GM06990 (cell line): ENCODE measurements at regions not wholly inside any gene's neighbourhood (a gene's known extent, or its start where the extent isn't known, plus 50 kb on each side); places are given as distances from the start of the nearest gene placed in this dataset.

Experiments
- DNase-seq: peaks from one replicate; pipeline ENCODE4 v3.0.0-alpha.2; 2011; ENCODE audit not compliant: insufficient read length; ENCODE audit errors: extremely low read depth
- H3K27me3 ChIP-seq: replicated peaks from 2 replicates; pipeline ENCODE4 v1.6.0; 2011; ENCODE audit warnings: low read length; ENCODE audit not compliant: control insufficient read depth, insufficient read depth
- H3K36me3 ChIP-seq: 2 replicates; pipeline ENCODE4 v1.5.1; 2011; ENCODE audit warnings: low read length; ENCODE audit not compliant: control insufficient read depth, insufficient read depth
- H3K4me3 ChIP-seq: replicated peaks from 2 replicates; pipeline ENCODE4 v1.5.1; 2011; ENCODE audit warnings: low read depth, mild to moderate bottlenecking, control low read depth, low read length
- CTCF ChIP-seq: IDR thresholded peaks from 2 replicates; pipeline ENCODE4 v1.5.1; 2011; ENCODE audit warnings: low read length, control low read depth, mild to moderate bottlenecking, inconsistent platforms; ENCODE audit not compliant: insufficient read depth, poor library complexity, severe bottlenecking

- H3K4me3 ChIP-seq = no peak overlapping the region
- no peak for TF ChIP-seq CTCF
- no peaks in the 10 kb centered on the region for H3K27me3 ChIP-seq
- DNase-seq = no peak
- H3K36me3 ChIP-seq = no peaks in the 10 kb centered on the region
Observed at GRCh38 chr9:129322641-129323375, 144.7 kb upstream of the IER5L start.

GRCh38 chr9:129322022-129322621 lies 144.1 kb upstream of the IER5L start:
- TF ChIP-seq CTCF = no peak
- H3K4me3 ChIP-seq = no peak overlapping the region

DNA sequence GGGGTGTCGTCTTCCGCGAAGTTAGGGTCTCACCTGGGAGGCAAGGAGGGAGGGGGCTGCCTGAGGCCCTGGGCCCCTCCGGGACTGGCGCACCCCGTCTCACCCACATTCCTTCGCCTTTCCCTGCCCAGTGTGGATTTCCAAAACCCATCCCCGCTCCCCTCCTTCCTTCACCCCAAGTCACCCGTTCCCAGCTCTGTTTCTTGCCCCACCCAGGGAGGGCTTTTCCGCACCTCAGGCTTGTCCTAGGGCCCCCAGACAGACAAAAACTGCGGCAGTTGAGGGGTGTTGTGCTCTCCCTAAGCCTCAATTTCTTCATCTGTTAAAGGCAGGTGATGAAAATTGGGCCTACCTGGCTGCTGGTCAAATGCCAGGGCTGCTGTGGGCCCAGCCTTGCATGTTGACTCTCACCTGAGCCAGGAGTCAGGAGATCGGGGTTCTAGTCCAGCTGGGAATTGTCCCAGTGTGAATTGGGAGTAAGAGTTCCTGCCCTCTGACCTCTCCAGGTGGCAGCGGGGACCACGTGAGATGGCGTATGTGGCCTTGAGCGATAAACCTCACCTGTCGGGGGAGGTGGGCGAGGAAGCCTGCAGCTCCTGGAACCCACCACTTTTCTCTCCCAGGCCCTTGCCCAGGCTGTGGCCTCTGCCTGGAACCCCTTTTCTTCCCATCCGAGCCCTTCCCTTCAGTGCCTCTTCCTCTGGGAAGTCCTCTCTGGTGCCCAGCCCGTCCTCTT lies 143.4 kb upstream of the IER5L start:
- Histone ChIP-seq H3K27me3 (no peaks in the 10 kb centered on the region), H3K36me3 (no peaks in the 10 kb centered on the region), H3K4me3 (no peak overlapping the region; the same call in 1 of the 2 replicates)
- DNase-seq = no peak
- TF ChIP-seq CTCF = no peak

More at GRCh38 chr9:129322022-129322621, 144.1 kb upstream of the IER5L start:
- Histone ChIP-seq H3K36me3 (no peaks in the 10 kb centered on the region), H3K27me3 (no peaks in the 10 kb centered on the region)
- DNase-seq = no peak

DNA sequence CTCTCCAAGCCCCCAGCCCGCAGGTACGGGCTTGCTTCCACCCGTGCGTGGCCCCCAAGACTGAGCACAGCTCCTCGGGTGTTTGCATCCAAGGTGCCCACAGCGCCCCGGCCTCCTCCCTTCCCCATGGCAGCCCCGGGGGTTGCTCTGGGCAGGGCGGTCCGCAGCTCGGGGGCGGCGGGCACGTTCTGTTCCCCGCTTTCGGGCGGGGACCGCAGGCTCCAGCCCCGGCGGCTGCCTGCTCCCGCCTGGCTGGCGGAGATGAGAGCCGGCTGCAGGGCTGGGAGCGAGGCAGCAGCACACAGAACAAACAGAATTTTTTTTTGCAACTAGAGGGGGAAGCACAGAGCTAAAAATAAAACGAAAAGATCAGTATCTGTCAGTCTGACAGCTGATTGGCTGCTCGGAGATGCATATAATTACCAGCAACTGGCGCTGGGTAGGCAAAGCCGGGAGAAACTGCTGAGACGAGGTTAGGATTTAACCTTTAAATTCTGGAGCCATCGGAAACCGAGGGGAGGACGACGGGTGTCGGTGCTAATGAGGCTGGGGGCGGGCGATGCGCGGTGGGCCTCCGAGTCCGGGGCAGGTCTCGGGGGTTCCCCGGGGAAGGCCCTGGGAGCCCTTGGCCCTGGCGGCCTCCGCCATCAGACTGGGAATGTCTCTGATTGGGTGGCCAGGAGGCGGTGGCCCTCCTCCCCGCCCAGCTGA lies 142.7 kb upstream of the IER5L start:
- DNase-seq = peak; percentile 65
- TF ChIP-seq CTCF = no peak
- Histone ChIP-seq H3K36me3 (no peaks in the 10 kb centered on the region), H3K27me3 (no peaks in the 10 kb centered on the region), H3K4me3 (peak overlapping the region; percentile 46)

DNA sequence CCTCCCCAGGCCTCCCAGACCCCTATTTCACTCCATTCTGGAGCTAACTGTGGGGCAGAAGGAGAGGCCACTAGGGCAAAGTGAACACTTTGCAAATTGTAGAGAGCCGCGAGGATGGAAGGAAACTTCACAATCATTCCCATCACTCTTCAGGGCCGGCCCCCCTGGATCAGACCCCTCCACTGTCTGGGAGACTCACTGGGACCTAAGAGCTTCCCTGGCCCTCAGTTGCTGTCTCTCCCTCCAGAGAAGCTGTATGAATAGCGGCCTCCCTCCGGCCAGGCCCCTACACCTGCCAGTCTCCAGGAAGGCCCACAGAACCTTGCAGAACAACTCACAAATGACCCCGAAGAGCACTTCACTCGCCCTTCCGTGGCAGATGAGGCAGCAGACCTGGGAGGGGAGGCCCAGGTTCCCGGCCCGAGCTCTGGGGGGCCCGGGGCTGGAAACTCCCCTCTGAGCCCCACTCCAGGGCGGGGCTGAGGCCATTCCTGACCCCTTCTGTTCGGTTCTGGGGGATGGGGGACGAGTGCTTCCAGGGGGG lies 141.9 kb upstream of the IER5L start:
- peak overlapping the region; percentile 46 for H3K4me3 ChIP-seq
- no peak for DNase-seq
- no peaks in the 10 kb centered on the region for H3K36me3 ChIP-seq
- no peaks in the 10 kb centered on the region for H3K27me3 ChIP-seq
- TF ChIP-seq CTCF = no peak
